ENCODE measurements at regions not wholly inside any gene's neighbourhood (a gene's known extent, or its start where the extent isn't known, plus 50 kb on each side); places are given as distances from the start of the nearest gene placed in this dataset.
"Not testable (repeated sequence)": the region's sequence is repeated elsewhere in the genome, so short reads cannot be mapped to it uniquely, and the experiment has no call there.

DNA sequence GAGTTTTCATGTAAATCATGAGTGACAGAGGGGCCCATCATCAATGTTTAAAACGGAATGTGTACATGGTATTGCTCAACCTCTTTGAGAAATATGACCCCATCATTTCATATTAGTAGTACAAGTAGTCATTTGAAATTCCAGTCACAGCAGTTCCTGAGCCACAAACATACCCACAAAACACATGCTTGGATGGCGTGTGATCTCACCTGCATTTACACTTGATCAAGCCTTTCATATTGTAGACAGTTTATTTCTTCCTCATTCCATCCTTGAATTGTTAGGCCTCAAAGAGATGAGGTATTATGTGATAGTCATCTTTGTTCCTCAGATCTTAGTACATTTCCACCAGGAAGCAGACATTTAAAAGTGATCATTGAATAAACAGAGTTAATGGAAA, 96.8 kb upstream of the TAS2R1 start:
- Histone ChIP-seq H3K9me3 (no peaks in the 10 kb centered on the region), H3K36me3 (no peaks in the 10 kb centered on the region), H3K4me3 (no peak overlapping the region), H3K4me1 (no peaks in the 10 kb centered on the region), H3K27ac (no peak overlapping the region), H3K27me3 (no peaks in the 10 kb centered on the region)
- intact Hi-C loops (cut with DNase I; ENCODE audit: low total_unique reads): no loop called here
- no peak for DNase-seq
- TF ChIP-seq, protein P1, sequence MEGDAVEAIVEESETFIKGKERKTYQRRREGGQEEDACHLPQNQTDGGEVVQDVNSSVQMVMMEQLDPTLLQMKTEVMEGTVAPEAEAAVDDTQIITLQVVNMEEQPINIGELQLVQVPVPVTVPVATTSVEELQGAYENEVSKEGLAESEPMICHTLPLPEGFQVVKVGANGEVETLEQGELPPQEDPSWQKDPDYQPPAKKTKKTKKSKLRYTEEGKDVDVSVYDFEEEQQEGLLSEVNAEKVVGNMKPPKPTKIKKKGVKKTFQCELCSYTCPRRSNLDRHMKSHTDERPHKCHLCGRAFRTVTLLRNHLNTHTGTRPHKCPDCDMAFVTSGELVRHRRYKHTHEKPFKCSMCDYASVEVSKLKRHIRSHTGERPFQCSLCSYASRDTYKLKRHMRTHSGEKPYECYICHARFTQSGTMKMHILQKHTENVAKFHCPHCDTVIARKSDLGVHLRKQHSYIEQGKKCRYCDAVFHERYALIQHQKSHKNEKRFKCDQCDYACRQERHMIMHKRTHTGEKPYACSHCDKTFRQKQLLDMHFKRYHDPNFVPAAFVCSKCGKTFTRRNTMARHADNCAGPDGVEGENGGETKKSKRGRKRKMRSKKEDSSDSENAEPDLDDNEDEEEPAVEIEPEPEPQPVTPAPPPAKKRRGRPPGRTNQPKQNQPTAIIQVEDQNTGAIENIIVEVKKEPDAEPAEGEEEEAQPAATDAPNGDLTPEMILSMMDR (IDR thresholded peaks at IDR 0.05): no peak
- no peak for TF ChIP-seq POLR2A (IDR thresholded peaks at IDR 0.05)

GRCh38 chr5:9725265-9725664, 95.1 kb upstream of the TAS2R1 start:
- H3K4me3 ChIP-seq; H3K27me3 ChIP-seq; DNase-seq; H3K36me3 ChIP-seq; H3K9me3 ChIP-seq; H3K4me1 ChIP-seq; intact Hi-C loops (cut with DNase I; ENCODE audit: low total_unique reads); H3K27ac ChIP-seq: not testable (repeated sequence)

- Histone ChIP-seq H3K9me3 (no peaks in the 10 kb centered on the region), H3K27ac (no peak overlapping the region), H3K36me3 (no peaks in the 10 kb centered on the region), H3K4me3 (no peak overlapping the region), H3K4me1 (no peaks in the 10 kb centered on the region), H3K27me3 (no peaks in the 10 kb centered on the region)
- DNase-seq: no peak
- intact Hi-C loops (cut with DNase I; ENCODE audit: low total_unique reads): no loop called here
- TF ChIP-seq, protein P1 (IDR thresholded peaks at IDR 0.05): no peak
- no peak for TF ChIP-seq POLR2A (IDR thresholded peaks at IDR 0.05)
Measured at GRCh38 chr5:9724707-9725106, 94.6 kb upstream of the TAS2R1 start.

DNA sequence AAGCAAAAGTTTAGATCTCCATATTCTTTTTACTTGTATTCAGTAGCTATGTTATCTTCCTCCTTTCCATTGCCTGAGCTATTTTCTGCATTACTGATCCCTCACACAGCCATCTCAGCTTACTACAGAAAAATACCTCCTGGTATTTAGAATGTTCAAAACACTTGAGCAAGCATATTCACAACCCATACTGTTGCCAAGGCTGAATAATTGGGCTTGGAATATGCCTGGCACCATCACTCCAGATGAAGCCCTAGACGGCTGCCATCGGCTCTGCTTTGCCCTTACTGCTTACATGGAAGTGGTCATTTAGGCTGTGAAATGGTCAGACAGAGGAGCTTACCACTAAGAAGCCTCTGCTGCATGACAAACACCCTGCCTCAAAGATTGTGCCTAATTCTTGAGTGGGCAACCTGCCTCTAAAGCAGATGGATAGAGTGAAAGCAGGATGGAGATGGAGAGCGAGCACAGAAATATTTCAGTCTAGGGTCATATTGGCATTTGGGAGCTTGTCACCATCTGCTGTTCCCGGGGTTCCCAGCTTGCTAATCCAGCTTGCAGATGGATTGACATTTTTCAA, 92.5 kb upstream of the TAS2R1 start:
- H3K4me3 ChIP-seq: no peak overlapping the region
- intact Hi-C loops (cut with DNase I; ENCODE audit: low total_unique reads): no loop called here
- H3K4me1 ChIP-seq: no peaks in the 10 kb centered on the region
- no peaks in the 10 kb centered on the region for H3K27me3 ChIP-seq
- H3K9me3 ChIP-seq: no peaks in the 10 kb centered on the region
- no peaks in the 10 kb centered on the region for H3K36me3 ChIP-seq
- no peak overlapping the region for H3K27ac ChIP-seq
- TF ChIP-seq, protein P1 (IDR thresholded peaks at IDR 0.05): no peak
- TF ChIP-seq POLR2A (IDR thresholded peaks at IDR 0.05): no peak
- no peak for DNase-seq

DNA sequence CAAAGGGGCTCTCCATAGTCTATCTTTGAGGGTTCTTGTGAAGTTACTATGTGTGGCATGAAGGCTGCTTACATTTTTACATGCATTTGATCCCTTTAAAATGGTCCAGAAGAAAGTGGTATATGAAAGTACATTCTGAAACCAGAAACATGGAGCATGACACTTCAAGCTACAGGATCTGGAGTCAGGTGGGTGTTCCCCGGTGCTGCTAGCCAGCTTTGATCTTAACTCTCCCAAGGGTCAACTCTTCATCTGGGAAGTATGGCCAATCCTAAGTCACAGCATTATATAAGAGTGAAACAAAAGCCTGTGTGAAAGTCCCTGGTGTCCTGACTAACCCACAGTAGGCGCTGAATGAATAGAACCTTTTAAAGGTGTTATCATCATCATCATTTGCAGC, 91.0 kb upstream of the TAS2R1 start:
- no peak overlapping the region for H3K4me3 ChIP-seq
- H3K27me3 ChIP-seq: no peaks in the 10 kb centered on the region
- TF ChIP-seq, protein P1 (IDR thresholded peaks at IDR 0.05): no peak
- TF ChIP-seq POLR2A (IDR thresholded peaks at IDR 0.05): no peak
- DNase-seq: no peak
- intact Hi-C loops (cut with DNase I; ENCODE audit: low total_unique reads): no loop called here
- H3K4me1 ChIP-seq: no peaks in the 10 kb centered on the region
- no peak overlapping the region for H3K27ac ChIP-seq
- no peaks in the 10 kb centered on the region for H3K36me3 ChIP-seq
- H3K9me3 ChIP-seq: no peaks in the 10 kb centered on the region

DNA sequence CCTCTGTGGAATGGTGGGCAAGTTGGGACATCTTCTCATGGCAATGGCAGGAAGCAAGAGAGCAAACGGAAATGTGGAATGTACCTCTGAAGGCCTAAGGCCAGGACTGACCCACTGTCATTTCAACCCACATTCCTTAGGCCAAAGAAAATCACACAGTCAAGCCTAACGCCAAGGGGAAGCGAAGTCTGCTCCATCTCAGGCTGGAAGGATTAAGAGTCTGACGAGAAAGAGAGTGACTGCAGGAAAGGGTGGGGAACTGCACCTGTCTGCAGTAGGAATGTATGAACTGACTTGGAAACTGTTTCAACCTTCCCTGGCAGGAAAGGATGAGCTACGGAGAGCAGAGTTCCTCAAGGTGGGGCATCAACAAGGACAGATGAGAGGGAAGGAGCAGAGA, 90.2 kb upstream of the TAS2R1 start:
- intact Hi-C loops (cut with DNase I; ENCODE audit: low total_unique reads): no loop called here
- Histone ChIP-seq H3K27ac (no peak overlapping the region), H3K4me1 (no peaks in the 10 kb centered on the region), H3K36me3 (no peaks in the 10 kb centered on the region), H3K4me3 (no peak overlapping the region), H3K9me3 (no peaks in the 10 kb centered on the region), H3K27me3 (no peaks in the 10 kb centered on the region)
- DNase-seq: no peak
- TF ChIP-seq, protein P1 (IDR thresholded peaks at IDR 0.05): no peak
- TF ChIP-seq POLR2A (IDR thresholded peaks at IDR 0.05): no peak

All from uterus (tissue), 3 donors.